ENCODE measurements at regions not wholly inside any gene's neighbourhood (a gene's known extent, or its start where the extent isn't known, plus 50 kb on each side); places are given as distances from the start of the nearest gene placed in this dataset.

DNA sequence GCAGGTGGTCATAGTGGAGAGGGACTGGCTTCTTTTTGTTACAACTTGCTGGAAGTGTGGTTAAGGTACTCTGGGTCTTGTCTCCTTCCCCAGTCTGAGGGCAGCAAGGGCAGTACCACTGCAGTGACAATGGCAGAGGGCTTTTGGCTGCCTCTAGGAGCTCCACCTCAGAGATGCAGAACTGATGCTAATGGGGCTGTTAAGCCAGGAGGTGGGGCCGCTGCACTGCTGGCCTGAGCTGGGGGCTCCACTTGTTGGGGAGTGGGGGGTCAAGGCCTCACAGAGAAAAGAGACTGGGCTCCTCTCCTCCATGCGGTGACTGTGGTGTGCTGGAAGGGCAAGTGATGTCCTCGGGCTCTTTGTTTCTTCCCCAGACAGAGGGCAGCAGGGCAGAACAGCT, 135.7 kb downstream of the DSEL start:
- no peak for DNase-seq (ENCODE audit: low read depth)

DNA sequence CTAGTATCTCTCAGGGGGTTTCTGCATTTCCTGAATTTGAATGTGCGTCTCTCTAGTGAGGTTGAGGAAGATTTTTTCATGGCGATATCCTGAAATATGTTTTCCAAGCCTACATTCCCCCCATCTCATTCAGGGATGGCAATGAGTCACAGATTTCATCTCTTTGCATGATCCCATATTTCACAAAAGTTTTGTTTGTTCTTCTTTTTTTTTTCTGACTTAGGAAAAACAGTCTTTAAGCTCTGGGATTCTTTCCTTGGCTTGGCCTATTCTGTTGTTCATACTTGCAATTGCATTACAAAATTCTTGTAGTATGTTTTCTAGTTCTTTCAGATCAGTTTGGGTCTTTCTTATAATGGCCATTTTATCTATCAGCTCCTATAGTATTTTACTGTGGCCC, 136.5 kb downstream of the DSEL start:
- DNase-seq (ENCODE audit: low read depth): no peak

GRCh38 chr18:67376372-67376771, 140.1 kb downstream of the DSEL start:
- DNase-seq (ENCODE audit: low read depth): peak; percentile 11

DNA sequence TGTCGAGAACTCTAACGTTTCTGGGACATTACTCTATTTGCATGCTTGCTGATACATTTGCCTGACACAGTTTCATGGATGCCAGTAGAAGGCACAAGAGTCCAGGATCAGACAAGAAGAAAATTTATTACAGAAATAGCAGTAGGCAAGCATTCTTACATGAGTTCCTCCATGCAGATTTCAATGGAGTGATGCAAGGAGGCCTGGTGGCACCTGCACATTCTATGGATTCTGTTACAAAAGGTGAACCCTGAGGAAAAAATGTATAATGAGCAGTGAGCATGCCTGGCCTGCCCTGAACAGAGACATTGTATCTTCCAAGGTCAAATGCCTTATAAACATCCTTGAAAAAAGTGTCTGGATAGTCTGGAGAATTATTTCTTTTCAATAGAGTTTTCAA, 142.9 kb downstream of the DSEL start:
- DNase-seq (ENCODE audit: low read depth): no peak

DNA sequence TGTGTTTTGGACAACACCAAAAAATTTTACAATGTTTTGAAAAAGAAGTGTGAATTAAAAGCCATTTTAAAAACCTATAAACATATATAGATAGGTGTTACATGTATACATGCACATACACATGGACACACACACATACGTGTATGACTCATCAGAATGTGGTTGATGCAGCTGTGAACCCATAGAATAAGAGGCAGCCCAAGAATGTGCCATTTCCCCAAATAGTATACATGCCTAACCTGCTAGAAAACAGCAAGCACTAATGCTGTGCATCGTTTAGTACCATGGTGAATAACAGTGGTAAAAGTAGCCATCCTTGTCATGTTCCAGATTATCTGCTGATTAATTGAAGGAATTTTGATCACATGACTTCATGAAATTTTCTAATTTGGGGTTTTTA, 149.0 kb downstream of the DSEL start:
- no peak for DNase-seq (ENCODE audit: low read depth)

GRCh38 chr18:67363694-67364093, 152.8 kb downstream of the DSEL start:
- DNase-seq (ENCODE audit: low read depth): no peak

DNA sequence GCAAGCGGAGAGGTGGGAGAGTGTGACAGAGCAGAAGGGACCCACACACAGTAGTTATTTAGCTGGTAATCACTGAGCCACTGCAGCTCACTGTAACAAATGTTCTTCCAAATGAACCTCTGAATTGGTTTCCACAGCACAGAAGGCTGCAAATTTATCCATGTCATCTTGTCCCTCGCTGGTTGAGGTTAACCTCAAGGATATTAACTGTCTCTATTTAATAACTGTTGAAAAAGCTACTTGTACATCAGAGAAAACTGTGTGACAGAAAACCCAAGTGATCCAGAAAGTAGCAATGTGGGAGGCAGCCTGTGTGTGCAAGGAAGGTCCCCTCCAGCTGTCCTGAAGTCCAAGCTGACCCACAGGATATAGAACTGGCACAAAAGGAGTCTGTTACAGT, 153.6 kb downstream of the DSEL start:
- no peak for DNase-seq (ENCODE audit: low read depth)

GRCh38 chr18:67359873-67360838, 156.4 kb downstream of the DSEL start:
- peak; percentile 77 for DNase-seq (ENCODE audit: low read depth)

- no peak for DNase-seq (ENCODE audit: low read depth)
Observed at GRCh38 chr18:67358947-67359346, 157.6 kb downstream of the DSEL start.

- DNase-seq (ENCODE audit: low read depth): no peak
Observed at GRCh38 chr18:67354692-67355091, 161.8 kb downstream of the DSEL start.

DNA sequence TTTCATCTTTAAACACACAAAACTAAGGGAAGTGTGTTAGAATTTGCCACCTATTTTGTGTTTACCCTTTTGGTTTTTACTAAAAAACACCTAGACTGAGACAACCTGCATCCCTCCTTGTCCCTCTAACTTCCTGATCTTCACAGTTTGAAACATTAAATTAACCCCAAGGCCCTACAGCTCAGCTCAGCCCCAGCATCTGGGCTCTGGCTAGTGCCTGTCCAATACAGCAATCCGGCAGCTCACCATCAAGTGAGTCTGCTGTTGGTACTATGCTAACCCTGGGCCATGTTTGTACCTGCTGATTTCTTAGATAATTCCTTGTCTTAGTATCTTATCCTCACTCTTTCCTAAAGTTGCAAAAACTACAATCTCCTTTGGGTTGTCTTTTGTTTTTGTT, 162.4 kb downstream of the DSEL start:
- no peak for DNase-seq (ENCODE audit: low read depth)

- no peak for DNase-seq (ENCODE audit: low read depth)
Observed at GRCh38 chr18:67347438-67347837, 169.1 kb downstream of the DSEL start.

- DNase-seq (ENCODE audit: low read depth): no peak
Observed at GRCh38 chr18:67342159-67342558, 174.4 kb downstream of the DSEL start.

DNA sequence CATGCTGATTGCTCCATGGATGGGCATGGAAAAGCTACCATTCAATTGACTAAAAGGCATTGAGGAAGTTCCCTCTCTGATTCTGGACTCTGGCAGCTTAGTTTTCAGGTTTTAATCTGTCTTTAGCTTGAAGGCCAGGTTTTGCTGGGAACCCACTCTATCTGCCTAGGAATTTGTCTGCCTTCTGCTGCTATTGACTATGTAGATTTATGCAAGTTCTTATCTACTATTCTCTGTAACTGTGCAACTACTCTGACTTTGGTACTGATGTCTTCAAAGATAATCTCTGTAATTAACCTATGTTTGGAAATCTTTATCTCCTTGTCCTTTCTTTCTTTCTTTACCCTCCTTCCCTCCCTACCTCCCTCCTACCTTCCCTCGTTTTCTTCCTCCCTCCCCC, 178.8 kb downstream of the DSEL start:
- no peak for DNase-seq (ENCODE audit: low read depth)

GRCh38 chr18:67331857-67332256, 184.7 kb downstream of the DSEL start:
- DNase-seq (ENCODE audit: low read depth): no peak

GRCh38 chr18:67319109-67319508, 197.4 kb downstream of the DSEL start:
- no peak for DNase-seq (ENCODE audit: low read depth)

DNA sequence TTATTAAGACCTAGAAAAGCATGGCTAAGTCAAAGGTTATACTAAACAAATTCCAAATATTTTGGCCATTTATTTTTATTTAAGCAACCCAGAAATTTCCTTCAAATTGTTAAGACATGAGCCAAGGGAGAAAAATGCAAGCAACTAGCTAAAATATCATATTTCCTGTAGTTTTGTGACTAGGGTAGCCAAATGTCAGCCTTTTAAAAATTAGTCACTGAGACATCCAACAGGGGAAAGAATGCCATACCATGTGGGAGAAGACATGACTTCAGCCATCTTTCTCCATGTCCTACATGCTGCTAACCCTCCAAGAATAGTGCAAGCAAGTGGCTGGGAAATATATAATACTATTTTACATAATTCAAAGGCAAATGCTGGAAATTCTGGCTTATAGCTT, 197.9 kb downstream of the DSEL start:
- DNase-seq (ENCODE audit: low read depth): no peak

- no peak for DNase-seq (ENCODE audit: low read depth)
Observed at GRCh38 chr18:67310826-67311225, 205.7 kb downstream of the DSEL start.

DNA sequence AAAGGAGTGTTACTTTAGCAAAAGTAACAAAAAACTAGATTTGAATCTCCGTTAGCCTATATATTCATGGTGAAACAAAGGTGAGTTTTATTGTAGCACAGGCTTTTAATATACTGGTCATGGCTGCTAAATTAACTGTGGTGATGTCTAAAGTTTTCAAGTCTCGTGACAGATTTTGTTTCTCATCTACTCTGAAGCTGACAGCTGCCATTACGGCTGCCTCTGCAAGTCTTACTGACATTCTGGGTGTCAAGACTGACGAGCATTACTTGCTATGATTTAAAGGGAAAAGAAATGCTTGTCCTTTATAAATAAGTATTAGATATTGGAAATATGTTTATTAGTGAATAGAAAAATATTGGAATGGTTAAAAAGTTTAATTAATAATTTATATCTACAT, 207.7 kb downstream of the DSEL start:
- no peak for DNase-seq (ENCODE audit: low read depth)

GRCh38 chr18:67305466-67305865, 211.1 kb downstream of the DSEL start:
- no peak for DNase-seq (ENCODE audit: low read depth)

DNA sequence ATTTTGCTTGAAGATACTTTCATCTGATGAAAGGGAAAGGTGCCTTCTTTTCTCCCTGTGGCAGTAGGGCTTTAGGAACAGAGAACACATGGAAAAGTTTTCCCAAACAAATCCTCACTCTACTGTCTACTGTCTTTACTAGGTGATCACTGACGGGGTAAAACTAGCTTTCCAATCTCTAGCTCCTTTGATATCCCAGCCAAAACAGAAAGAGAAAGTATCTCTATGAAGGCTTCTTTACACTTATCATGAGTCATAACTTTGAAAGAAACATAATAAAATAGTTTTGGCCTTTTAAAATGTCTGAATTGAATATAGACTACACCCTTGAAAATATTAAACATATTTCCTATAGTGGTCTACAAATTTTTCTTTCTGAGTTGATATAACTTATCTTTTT, 214.5 kb downstream of the DSEL start:
- DNase-seq (ENCODE audit: low read depth): no peak

GRCh38 chr18:67301592-67301991, 214.9 kb downstream of the DSEL start:
- DNase-seq (ENCODE audit: low read depth): no peak

DNA sequence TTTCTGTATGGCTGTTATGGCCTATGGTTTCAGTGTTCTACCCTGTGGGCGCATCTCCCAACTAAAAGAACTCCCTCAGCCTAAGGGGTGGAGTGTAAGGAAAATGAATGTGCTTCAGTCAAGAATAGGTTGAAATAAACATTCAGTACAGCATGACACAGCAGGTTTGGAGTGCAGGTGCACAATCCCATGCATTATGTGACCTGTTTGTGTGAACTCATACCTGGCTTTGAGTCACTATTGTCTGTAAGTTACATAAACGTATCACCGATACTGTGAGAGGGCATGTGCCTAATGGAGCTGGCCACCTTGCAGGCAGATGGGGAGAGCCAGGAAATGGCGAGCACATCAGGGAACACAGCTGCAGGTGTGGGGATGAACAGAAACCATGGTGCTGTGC, 216.0 kb downstream of the DSEL start:
- DNase-seq (ENCODE audit: low read depth): no peak

DNA sequence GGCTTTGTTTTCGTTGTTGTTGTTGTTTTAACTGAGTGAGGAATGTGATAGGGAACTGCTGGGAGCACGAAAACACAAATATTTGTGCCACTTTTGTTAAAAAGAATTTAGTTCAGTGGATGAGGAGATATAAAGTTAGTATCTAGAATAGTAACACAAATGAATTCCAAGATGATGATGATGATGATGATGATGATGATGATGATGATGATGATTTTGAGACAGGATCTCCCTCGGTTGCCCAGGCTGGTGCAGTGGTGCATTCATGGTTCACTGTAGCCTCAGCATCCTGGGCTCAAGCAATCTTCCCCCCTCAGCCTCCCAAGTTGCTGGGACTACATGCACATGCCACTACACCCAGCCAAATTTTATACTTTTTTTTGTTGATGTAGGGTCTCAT, 223.7 kb downstream of the DSEL start:
- no peak for DNase-seq (ENCODE audit: low read depth)
